HEK293T (cell line): ENCODE measurements at regions not wholly inside any gene's neighbourhood (a gene's known extent, or its start where the extent isn't known, plus 50 kb on each side); places are given as distances from the start of the nearest gene placed in this dataset.

Source experiments
- CTBP1 ChIP-seq: fragments of 450-650 bp; IDR thresholded peaks from 2 replicates; pipeline ENCODE4 v1.6.1; 2016; ENCODE audit warnings: borderline replicate concordance
- FOXA1 ChIP-seq: fragments of 450-650 bp; IDR thresholded peaks from 2 replicates; pipeline ENCODE4 v1.6.1; 2016; ENCODE audit warnings: mild to moderate bottlenecking
- HDGF ChIP-seq: fragments of 450-650 bp; IDR thresholded peaks from 2 replicates; pipeline ENCODE4 v1.6.1; 2017; ENCODE audit warnings: antibody characterized with exemption, borderline replicate concordance
- PKNOX1 ChIP-seq: fragments of 450-650 bp; IDR thresholded peaks from 2 replicates; pipeline ENCODE4 v1.6.1; 2016
- SUZ12 ChIP-seq: fragments of 450-650 bp; IDR thresholded peaks from 2 replicates; pipeline ENCODE4 v1.6.1; 2016; ENCODE audit warnings: mild to moderate bottlenecking

- no peak for TF ChIP-seq CTBP1
- no peak for TF ChIP-seq SUZ12
- TF ChIP-seq PKNOX1 = no peak
- no peak for TF ChIP-seq FOXA1
- no peak for TF ChIP-seq HDGF
These were observed 91.5 kb upstream of the CCBE1 start for GRCh38 chr18:59788791-59789106.
